RWPE1 (cell line): ENCODE measurements at regions not wholly inside any gene's neighbourhood (a gene's known extent, or its start where the extent isn't known, plus 50 kb on each side); places are given as distances from the start of the nearest gene placed in this dataset.

Experiments
- CTCF ChIA-PET: fragments of 350-600 bp; sonication (Branson Sonifier 250); formaldehyde crosslinking; extraction: SDS; loops from one replicate; lab custom pipeline; 2021; lab: Yijun Ruan, JAX
- POLR2A ChIA-PET: fragments of 400-600 bp; formaldehyde crosslinking; extraction: SDS; loops from one replicate; lab custom pipeline; 2020; ENCODE audit warnings: antibody characterized with exemption; ENCODE audit not compliant: low non-redundant PET; lab: Yijun Ruan, JAX
- DNase-seq: peaks from one replicate; pipeline ENCODE4 v3.0.0; 2012; ENCODE audit warnings: low spot score
- H3K27ac ChIP-seq: fragments of 450-650 bp; 2 replicates; pipeline ENCODE4 v1.5.1; 2017
- TF ChIP-seq, protein P1 (sequence below): fragments of 450-650 bp; conservative IDR thresholded peaks from 2 replicates; pipeline ENCODE4 v1.5.1; 2017; ENCODE audit warnings: low read depth, mild to moderate bottlenecking

DNA sequence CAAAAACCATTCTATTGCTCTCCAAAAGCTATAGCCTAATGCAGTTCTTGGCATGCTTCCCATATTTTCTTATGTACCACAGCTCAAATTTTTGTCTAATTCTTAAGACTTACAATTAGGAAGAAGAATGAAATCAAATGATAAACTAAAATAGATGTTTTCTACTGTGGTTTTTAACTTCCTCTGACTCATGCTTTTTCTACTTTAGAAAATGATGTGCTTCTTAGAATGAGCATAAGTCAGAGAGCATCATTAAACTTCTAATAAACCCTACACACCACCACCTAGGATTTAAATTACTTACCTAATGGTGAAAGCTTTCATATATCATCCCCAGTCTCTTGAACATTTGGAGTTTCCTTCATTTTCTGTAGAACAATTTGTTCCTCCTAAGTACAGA, 217.0 kb upstream of the NDST3 start:
- no peak for DNase-seq
- CTCF ChIA-PET = interaction anchor here (0.6 kb wide), 1 partner anchor 209 kb away, joined by 3 read pairs; no protein-coding TSS in a partner anchor
- H3K27ac ChIP-seq = no peak overlapping the region
- POLR2A ChIA-PET = no interaction called here
- TF ChIP-seq, protein P1, sequence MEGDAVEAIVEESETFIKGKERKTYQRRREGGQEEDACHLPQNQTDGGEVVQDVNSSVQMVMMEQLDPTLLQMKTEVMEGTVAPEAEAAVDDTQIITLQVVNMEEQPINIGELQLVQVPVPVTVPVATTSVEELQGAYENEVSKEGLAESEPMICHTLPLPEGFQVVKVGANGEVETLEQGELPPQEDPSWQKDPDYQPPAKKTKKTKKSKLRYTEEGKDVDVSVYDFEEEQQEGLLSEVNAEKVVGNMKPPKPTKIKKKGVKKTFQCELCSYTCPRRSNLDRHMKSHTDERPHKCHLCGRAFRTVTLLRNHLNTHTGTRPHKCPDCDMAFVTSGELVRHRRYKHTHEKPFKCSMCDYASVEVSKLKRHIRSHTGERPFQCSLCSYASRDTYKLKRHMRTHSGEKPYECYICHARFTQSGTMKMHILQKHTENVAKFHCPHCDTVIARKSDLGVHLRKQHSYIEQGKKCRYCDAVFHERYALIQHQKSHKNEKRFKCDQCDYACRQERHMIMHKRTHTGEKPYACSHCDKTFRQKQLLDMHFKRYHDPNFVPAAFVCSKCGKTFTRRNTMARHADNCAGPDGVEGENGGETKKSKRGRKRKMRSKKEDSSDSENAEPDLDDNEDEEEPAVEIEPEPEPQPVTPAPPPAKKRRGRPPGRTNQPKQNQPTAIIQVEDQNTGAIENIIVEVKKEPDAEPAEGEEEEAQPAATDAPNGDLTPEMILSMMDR = no peak

DNA sequence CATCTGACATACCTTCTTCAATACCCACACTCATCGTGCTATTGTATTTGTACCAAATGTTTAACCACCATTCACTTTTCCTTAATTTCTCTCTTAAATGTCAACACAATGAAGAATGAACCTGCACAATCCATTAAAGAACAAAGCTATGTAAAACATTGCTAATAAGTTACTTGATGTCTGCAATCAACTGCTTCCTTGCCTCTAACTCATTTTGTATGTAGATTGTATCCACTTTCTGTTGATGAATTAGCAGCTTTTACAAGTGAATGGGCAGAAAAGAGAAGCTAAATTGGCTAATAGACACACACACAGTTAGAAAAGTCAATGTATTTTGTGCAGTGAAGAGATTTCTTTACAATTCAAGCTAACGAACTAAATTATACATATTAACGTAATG, 212.5 kb upstream of the NDST3 start:
- POLR2A ChIA-PET = no interaction called here
- DNase-seq = no peak
- no peak overlapping the region for H3K27ac ChIP-seq
- TF ChIP-seq, protein P1 = no peak
- CTCF ChIA-PET = no interaction called here

DNA sequence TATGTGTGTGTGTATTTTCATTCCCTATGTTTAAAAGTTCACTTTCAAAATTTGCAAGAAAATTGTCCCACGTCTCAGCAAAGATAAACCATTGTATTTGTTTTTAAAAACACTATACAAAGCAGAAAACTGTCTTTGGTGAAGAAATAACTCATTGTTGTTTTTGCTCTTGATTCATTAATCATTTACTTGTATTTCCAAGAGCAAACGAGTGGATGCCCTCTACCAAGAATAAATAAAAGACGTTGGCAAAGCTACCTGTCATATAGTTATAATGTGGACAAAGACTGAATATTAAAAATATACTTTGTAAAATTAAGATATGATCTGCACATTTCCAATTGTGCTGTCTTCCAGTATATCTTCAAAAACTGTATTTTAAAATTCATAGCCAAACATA, 210.9 kb upstream of the NDST3 start:
- no peak overlapping the region for H3K27ac ChIP-seq
- POLR2A ChIA-PET = no interaction called here
- no peak for DNase-seq
- CTCF ChIA-PET = no interaction called here
- TF ChIP-seq, protein P1 = no peak

DNA sequence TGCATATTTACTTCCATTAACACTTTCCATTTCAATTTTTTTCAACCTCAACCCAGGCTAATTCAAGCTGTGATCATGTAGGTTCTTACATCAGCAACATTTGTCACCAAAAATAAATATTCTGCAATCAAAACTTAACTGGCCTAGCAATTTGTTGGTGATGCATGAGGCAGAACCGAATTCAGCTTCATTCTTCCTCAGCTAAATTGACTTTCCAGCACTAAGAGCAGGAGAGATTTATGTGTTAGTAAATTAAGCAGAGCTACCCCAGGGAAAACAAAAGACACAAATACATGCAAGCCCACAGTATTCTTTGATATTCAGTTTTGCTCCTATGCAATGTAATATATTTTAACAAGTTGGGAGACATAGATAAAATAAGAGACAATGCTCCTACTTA, 208.7 kb upstream of the NDST3 start:
- TF ChIP-seq, protein P1 = no peak
- no peak overlapping the region for H3K27ac ChIP-seq
- ChIA-PET POLR2A (no interaction called here), CTCF (no interaction called here)
- no peak for DNase-seq

DNA sequence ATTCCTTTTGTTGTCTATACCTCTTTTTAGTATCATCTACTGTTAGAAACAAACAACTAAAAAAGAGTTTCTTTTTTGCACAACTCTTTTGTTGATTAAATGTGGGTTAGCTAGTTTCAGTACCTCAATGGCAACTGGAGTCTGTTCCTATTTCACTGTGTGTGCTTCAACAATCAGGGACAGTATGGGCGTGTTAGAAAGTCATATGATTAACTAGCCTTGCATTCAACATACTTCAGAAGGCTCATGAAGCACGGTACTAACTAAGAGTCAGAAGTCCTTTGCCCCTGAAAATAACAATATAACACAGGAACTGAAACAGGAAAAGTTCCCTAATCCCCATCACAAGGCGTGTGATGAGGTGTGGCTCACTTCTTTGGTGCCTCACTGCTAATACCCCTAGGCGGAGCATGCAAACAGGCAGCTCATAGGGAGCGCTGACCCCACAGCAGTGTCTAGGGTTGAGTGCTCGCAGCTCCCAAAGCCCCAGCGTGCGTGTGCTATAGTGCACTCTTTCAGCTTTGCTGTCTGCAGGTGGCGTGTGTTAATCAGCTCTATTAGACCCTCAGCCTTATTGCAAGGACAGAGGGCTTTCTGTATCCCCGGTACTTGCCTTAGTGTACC, 203.1 kb upstream of the NDST3 start:
- POLR2A ChIA-PET = no interaction called here
- TF ChIP-seq, protein P1 = no peak
- no peak overlapping the region for H3K27ac ChIP-seq
- CTCF ChIA-PET = interaction anchor here (0.6 kb wide), 1 partner anchor 68 kb away, joined by 3 read pairs; no protein-coding TSS in a partner anchor
- DNase-seq = no peak

DNA sequence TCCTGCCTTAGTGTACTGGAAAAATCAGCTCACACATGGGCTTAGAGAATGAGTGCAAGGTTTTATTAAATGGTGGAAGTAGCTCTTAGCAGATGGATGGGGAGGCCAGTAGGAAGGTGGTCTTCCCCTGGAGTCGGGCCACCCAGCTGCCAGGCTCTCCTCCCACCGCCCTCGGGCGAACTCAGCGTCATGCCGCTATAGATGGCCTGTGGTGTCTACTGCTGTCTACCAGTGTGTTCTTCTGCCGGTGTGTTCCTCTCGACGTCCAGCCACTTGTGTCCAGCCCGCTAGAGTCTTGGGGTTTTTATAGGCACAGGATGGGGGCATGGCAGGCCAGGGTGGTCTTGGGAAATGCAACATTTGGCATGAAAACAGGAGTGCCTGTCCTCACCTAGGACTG, 198.7 kb upstream of the NDST3 start:
- no peak for DNase-seq
- ChIA-PET POLR2A (no interaction called here), CTCF (no interaction called here)
- TF ChIP-seq, protein P1 = no peak
- no peak overlapping the region for H3K27ac ChIP-seq
